ENCODE measurements at regions not wholly inside any gene's neighbourhood (a gene's known extent, or its start where the extent isn't known, plus 50 kb on each side); places are given as distances from the start of the nearest gene placed in this dataset.

- DNase-seq (ENCODE audit: low read depth): no peak
- no peak overlapping the region for H3K4me3 ChIP-seq (ENCODE audit: low read length)
- no peak for TF ChIP-seq CTCF (IDR thresholded peaks at IDR 0.05; ENCODE audit: insufficient read depth, low read depth, low read length, missing control alignments)
Measured at GRCh38 chr14:101109347-101109638, 205.8 kb upstream of the RTL1 start.

- no peak overlapping the region for H3K4me3 ChIP-seq (ENCODE audit: low read length)
- DNase-seq (ENCODE audit: low read depth): no peak
- TF ChIP-seq CTCF (IDR thresholded peaks at IDR 0.05; ENCODE audit: insufficient read depth, low read depth, low read length, missing control alignments): no peak
Measured at GRCh38 chr14:101109981-101110728, 206.6 kb upstream of the RTL1 start.

- no peak for TF ChIP-seq CTCF (IDR thresholded peaks at IDR 0.05; ENCODE audit: insufficient read depth, low read depth, low read length, missing control alignments)
- H3K4me3 ChIP-seq (ENCODE audit: low read length): no peak overlapping the region
- no peak for DNase-seq (ENCODE audit: low read depth)
Measured at GRCh38 chr14:101110729-101111619, 207.5 kb upstream of the RTL1 start.

GRCh38 chr14:101111620-101112290, 208.2 kb upstream of the RTL1 start:
- no peak overlapping the region for H3K4me3 ChIP-seq (ENCODE audit: low read length)
- no peak for DNase-seq (ENCODE audit: low read depth)
- TF ChIP-seq CTCF (IDR thresholded peaks at IDR 0.05; ENCODE audit: insufficient read depth, low read depth, low read length, missing control alignments): no peak

- TF ChIP-seq CTCF (IDR thresholded peaks at IDR 0.05; ENCODE audit: insufficient read depth, low read depth, low read length, missing control alignments): no peak
- H3K4me3 ChIP-seq (ENCODE audit: low read length): no peak overlapping the region
- DNase-seq (ENCODE audit: low read depth): no peak
Measured at GRCh38 chr14:101112351-101113107, 209.0 kb upstream of the RTL1 start.

GRCh38 chr14:101113108-101113612, 209.6 kb upstream of the RTL1 start:
- DNase-seq (ENCODE audit: low read depth): no peak
- no peak for TF ChIP-seq CTCF (IDR thresholded peaks at IDR 0.05; ENCODE audit: insufficient read depth, low read depth, low read length, missing control alignments)
- H3K4me3 ChIP-seq (ENCODE audit: low read length): no peak overlapping the region

All from epithelial cell of esophagus (primary cell).